M059J (cell line): ENCODE measurements at regions not wholly inside any gene's neighbourhood (a gene's known extent, or its start where the extent isn't known, plus 50 kb on each side); places are given as distances from the start of the nearest gene placed in this dataset.

Experiments
- DNase-seq: peaks from one replicate; pipeline ENCODE4 v3.0.0-alpha.2; 2012; ENCODE audit warnings: low read depth

DNA sequence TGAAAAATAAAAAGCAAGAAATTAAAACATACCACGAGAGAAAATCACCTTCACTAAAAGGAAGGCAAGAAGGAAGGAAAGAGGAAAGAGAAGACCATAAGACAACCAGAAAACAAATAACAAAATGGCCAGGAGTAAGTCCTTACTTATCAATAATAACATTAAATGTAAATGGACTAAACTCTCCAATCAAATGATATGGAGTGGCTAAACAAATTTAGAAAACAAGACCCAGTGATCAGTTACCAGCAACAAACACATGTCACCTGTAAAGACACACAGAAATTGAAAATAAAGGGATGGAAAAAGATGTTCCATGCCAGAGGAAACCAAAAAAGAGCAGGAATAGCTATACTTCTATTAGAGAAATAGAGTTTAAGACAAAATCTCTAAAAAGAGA, 85.0 kb upstream of the SLC38A4 start:
- DNase-seq, result no peak

DNA sequence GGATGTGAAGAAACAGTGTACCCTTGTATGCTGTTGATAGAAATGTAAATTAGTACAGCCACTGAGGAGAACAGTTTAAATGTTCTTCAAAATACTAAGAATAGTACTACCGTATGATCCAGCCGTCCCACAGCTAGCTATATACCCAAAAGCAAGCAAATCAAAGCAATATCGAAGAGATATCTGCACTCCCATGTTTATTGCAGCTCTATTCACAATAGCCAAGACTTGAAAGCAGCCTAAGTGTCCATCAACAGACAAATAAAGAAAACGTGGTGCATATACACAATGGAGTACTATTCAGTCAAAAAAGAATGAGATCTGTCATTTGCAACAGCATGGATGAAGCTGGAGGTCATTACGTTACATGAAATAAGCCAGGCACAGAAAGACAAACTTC, 88.5 kb upstream of the SLC38A4 start:
- no peak for DNase-seq

DNA sequence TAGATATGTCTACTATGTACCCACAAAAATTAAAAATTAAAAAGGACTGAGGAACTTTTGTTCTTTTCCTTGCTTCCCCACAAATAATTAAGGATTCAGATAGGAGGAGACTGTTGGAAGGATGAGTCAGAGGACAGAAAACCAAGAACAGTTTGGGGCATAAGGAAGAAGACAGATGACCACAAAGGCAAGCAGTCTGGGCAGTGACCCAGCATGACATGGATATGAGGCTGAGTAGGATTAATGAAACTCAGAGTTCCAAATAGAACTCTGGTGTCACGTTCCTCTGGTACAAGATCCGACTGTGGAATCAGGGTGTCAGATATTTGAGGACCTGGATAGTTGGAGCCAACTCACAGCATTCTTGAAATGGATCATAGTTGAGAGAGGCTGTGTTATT, 89.3 kb upstream of the SLC38A4 start:
- peak; percentile 97 for DNase-seq

DNA sequence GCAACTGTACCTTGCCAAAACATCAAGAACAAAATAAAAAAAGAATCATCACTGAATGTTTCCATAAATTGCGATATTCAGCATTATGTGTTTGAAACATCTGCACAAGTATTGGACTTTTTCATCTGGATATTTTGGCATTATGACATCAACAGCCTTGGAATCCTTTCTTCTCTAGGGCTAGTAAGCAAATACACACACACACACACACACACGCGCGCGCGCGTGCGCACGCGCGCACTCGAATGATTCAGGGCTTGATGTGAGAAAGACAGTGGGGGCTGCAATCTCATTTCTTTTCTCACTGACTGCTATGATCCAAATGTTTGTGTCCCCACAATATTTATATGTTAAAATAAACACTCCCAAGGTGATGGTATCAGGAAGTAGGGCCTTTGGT, 90.0 kb upstream of the SLC38A4 start:
- peak; percentile 81 for DNase-seq

DNA sequence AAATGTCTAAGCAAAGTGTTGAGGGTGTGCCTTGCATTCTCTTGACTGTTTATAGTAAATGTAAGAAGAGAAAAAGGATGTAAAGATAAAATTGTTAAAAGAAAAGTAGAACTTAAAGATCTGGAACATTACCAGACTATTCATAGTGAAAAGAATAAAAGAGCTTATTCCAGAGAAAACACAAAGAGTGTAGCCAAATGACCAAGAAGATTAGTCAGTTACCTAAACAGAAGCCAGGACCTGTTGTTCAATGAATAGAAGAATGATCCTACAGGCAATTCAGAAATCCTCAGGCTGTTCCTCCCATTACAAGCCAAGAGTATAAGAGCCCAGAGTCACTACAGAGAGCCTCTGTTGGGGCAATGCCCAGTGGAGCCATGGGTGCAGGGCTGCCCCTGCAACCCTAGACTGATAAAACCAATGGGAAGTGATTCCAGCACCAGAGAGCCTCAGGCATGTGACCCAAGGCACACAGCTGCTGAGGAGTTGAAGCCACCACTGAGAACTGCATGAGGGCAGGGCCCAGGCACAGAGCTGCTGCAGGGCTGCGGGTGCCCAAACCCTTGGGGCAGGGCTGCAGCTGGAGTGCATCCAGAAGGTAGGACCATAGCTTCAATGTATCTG, 91.1 kb upstream of the SLC38A4 start:
- DNase-seq, result peak; percentile 72

DNA sequence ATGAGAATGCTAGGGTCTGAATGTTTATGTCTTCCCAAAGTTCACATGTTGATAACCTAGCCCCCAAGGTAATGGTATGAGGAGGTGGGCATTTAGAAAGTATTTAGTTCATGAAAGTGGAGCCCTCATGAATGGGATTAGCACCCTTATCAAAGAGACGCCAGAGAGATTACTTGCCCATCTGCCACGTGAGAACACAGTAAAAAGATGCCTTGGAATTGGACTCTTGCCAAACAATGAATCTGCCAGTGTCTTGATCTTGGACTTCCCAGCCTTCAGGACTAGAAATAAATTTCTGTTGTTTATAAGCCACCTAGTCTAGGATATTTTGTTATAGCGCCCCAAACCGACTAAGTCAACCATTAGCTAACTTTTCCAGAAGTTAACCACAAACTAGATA, 92.0 kb upstream of the SLC38A4 start:
- peak; percentile 45 for DNase-seq

DNA sequence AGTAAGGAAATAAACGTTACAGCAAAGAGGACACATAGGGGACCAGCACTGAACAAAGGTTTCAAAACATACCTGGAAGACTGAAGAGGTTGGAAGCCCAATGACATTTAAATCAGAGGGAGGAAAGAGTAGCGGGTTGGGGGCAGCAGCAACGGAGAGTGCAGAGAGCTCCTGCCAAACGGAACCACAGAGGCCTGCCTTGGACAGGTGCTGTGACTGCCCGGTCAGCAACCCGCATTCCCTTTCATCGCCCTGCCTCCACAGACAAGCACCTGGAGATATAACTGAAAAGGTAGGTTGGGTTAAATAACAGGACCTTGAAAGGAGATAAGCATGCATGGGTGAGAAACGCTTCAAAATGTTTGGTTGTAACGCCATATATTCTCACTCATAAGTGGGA, 92.8 kb upstream of the SLC38A4 start:
- no peak for DNase-seq

DNA sequence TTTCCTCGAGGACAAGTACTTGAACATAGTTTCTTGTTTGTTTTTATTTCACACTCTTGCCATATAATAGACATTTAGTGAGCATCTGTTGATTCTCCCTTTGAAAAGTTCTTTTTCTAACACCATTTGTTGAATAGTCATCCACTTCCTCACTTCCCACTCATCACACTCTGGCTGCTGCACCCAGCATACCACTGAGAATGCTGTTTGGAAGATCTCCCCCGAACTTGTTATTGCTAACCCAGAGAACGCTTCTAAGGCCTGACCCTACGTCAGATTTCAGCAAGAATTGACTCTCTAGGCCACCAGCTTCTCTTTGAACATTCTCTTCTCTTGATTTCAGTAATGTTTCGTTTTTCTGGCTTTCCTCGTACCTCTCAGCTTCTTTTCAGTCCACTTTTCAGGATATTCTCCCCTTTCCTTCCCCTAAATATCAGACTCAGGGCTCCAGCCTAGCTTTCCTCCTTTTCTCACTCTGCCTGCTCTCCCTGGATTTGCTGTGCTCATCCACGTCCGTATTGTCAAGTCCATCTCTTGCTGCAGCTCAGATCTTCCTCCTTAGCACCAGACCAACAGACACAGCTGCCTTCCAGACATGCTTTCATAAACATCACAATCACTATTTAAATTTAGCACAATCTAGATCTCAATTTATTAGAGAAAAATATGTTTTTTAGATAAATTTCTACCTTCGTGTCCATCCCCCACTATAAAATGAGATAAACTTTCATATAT, 94.0 kb upstream of the SLC38A4 start:
- no peak for DNase-seq

DNA sequence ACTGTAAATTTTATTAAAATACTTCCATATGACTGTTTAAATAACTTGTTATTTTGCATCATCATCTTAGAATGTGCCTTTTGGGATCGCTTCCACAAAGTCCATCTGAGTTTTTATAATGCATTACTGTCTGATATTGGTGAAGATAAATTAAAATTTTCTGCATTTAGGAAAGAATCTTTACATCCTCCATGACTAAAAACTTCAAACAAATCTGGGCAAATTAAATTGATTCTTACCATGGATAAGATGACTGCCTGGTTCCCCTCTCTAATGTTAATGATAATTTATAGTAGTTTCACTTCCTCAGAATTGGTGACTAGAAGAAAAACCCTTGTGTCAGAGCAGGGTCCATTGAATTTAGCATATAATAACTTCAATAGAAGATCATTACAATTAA, 94.7 kb upstream of the SLC38A4 start:
- DNase-seq, result no peak

DNA sequence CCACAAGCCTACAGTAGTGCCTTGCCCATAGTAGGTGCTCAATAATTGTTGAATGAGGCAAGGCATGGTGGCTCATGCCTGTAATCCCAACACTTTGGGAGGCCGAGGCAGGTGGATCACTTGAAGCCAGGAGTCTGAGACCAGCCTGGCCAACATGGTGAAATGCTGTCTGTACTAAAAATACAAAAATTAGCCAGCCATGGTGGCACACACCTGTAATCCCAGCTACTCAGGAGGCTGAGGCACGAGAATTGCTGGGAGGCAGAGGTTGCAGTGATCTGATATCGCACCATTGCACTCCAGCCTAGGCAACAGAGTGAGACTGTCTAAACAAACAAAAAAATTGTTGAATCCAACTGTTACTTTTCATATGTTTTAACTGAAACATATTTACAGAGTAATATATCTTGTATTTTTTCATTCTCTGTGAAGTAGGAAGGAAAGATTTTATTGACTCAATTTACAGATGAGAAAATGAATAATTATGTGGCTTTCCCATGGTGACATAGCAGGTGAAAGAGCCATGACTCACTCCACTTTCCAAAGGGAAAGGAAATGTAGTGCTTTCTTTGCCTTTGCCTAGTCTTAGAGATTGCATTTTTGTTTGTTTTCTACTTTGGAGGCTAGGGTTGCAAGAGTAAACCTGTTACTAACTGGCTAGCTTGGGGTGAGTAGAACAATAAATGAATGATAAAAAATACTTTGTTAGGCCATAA, 95.4 kb upstream of the SLC38A4 start:
- DNase-seq, result peak; percentile 91

DNA sequence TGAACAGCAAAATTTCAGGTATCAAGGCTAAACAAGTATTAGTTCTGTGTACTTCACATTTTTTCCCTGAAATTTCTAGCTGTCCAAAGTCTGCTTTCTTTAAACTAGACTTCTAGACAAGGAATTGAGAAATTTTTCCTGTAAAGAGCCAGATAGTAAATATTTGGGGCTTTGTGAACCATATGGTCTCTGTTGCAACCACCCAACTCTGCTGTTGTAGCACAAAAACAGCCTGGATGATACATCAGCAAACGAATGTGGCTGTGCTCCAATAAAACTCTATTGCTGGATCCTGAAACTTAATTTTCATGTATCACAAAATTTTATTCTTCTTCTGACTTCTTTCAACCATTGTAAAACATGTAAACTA, 96.0 kb upstream of the SLC38A4 start:
- DNase-seq, result no peak

DNA sequence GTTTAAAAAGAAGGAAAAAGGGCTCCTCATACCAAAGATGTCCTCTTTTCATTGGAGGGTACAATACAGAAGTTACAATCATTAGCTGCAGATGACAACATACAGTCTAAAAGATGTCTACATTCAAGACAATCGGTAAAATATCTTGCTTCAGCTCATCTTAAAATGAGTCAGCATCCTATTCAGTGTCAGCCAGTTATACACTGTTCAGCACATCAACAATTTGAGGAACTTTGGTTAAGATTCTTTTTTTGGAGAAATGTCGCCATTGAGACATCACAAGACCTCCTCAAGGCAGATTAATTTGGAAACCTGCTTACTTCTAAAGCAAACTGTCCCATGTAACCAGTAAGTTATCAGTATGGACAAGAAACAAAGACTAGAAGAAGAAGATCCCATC, 100.7 kb upstream of the SLC38A4 start:
- DNase-seq, result no peak

DNA sequence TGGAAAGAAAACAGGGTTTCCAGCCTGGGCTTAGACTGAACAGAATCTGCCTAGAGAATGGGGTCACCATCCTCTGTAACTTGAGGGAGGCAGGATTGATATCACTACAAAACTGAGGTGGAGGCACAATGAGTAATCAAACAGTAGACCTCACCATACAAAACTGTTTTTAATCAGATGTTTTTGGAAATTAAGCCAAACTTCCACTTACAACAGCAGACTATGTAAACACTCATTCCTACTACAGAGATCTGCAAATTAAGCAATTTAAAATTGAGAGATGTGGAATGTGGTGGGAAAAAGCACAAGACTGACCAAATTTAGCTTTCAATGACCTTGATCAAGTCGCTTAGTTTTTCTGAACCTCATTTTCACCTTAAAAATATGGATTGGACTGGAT, 104.3 kb upstream of the SLC38A4 start:
- no peak for DNase-seq

DNA sequence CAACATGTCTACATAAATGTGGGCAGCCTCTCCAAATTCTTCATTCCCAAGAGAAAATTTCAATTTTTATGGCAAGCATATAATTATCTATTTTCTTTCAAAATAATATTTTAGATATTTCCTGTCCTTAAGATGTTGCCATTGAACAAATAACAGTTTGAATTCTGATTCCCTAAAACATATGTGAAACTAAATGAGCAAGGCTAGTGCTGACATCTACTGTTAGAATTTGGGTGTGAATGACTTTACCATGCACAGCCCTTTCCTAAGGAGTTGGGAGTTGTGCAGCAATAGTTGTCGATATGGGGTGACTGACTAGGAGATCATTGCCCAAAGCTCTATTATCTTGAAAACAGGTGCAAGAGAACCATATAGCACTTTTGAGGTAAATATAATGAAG, 108.2 kb upstream of the SLC38A4 start:
- DNase-seq, result peak; percentile 67

DNA sequence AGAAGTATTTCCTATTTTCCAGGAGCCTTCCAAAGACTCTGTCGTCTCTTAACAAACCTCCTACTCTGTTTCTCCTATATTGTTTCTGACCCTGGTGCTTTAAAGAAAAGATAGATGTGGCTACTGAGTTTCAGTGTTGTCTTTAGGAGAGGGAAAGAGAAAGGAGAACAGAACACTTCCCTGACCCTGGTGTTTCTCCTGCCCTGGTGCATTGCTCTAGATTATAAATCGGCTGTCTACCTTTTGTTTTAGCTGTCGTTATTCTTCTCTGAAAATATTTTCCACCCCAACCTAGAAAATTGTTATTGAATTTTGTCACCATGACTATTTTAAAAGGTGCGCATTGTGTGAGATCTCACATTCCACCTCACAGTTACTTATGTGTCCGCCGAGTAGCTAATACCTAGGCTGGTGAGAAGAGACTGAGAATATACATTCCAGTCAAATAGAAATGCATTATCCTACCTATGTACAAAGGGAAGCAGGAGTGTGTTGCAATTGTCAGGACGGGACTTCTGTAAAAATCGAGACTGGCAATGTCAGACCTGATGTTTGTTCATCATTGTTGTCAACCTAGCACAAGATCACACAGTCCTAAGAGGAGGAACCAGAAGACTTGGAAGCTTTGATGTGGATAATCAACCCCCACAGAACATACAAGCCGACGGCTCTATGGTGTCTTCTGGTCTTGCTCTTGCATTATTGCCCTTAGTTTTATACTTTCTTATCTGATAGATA, 108.7 kb upstream of the SLC38A4 start:
- DNase-seq, result no peak

DNA sequence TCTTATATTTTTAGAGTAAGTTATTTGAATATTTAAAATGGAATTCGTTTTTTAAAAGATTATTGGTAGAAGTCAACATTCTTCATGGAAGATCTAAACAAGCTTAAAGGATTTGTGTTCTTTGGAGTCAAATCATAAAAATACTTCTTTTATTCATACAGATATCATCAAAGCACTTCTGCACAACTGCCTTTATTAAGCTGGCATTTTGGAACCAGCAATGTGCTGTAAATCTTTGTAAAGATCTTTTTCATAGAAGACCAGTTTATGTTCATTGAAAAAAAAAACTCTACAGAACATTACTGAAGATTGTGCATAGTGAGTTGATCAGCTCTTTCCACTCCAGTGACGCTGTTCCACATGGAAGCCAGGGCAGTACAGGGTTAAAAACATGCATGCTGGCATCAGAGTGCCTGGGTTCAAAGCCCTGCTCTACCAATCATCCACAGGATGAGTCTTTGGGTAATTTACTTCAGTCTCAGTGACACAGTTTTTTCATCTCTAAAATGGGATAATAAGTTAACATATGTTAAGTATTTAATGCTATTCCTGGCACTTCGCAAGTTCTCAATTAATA, 109.6 kb upstream of the SLC38A4 start:
- no peak for DNase-seq

DNA sequence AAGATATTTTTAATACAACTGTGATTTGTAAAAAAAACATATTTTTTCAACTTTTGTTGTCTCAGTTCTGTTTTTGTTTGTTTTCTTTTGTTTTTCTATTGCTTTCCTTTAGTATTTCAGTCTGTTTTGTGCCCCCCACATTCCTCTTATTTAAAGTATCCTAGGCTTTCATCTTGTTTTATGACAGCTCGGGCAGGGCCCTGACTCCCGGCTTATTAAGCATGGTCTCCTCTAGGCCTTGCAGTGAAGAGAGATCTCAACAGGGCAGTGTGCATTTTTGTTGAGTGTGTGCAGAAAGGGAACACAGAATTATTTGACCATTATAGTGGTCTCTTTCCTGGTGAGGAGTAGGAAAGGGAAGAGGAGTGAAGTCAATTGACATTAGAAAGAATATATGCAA, 110.2 kb upstream of the SLC38A4 start:
- no peak for DNase-seq

DNA sequence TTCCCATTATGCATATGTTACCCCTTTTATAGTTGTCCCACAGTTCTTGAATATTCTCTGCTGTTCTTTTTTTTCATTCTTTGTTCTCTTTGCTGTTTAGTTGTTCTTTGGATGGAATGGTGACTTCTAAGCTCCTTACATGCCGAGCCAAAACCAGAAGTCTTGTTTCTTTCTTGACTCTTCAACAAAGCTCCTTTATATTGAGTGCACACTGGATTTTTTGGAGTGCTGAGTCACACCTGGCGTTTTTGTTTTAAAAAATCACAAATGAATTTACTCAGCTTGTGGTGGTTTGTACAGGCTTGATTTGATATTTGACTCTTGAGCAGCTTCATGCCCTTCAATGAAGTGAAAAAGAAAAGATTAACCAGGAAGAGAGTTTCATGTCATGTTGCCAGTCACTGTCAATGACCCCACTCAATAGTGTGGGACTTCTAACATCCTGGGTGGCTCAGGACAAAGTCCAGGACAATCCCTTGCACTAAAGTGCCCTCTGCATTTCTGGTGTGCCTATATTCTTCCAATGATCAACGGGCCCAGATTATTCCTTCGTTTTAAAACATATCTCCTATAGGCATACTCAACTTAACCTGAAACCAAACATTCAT, 112.4 kb upstream of the SLC38A4 start:
- peak; percentile 55 for DNase-seq

DNA sequence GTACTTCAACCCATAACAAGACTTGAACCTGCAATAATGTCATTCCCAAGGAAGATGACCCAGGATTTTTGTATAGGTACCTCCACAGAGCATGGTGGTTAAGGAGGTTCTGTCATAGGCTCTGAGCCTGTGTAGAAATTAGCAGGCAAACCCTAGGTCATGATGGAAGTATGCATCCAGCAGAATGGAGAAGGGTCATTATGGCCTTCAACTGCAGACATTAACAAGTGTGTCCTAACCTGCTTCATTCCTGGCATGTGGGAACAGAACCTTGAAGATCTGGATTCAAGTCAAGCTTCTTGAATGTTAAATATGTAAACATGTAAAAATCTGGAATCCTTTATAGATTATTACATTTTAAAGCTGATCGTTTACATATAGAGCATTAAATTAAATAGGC, 116.2 kb upstream of the SLC38A4 start:
- no peak for DNase-seq

DNA sequence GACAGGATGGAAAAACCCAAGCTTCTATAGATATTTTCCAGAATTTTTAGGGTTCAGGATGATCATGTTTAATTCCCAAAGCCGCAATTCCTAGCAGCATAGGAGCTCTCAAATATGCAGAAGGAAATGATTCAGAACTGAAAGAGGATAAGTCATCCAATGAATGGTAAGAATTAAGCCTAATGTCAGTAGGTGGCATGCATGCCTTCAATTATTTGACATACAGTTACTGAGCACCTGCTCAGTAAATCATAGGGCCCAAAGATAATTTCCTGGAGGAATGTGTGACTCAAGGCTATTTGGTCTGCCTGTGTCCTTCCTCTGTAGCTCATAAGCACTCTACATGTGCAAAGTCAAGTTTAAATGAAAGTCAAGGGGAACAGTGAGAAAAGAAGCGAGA, 116.8 kb upstream of the SLC38A4 start:
- DNase-seq, result peak; percentile 94

DNA sequence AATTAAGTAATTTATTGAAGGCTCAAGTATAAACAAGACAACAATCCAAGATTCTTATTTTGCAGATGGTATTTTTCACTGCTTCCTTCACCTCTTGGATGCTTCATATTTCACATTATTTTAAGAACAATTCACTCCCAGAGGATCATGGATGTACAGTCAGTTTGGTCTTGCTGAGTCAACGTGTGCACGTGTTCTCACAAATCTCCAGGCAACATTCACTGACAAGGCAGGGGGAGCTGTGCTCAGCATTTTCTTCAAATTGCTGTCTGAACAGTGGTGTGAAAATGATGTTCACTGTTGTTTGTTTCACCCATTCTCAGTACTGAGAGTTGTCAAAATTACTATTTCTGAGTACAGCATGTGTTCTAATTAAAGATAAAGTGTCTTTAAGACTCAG, 118.3 kb upstream of the SLC38A4 start:
- peak; percentile 79 for DNase-seq

DNA sequence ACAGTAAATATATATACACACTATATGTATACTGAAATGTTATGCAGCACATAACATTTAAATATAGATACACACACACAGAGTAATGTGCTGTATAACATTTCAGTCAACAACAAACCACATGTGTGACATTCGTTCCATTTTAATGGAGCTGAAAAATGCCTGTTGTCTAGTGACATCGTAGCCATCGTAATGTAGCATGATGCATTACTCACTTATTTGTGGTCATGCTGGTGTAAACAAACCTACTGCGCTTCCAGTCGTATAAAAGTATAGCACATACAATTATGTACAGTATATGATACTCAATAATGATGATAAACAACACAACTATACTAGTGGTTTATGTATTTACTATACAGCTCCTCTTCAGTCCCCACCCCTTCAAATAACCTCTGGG, 119.0 kb upstream of the SLC38A4 start:
- DNase-seq, result peak; percentile 57
